SK-N-MC (cell line): ENCODE measurements at regions not wholly inside any gene's neighbourhood (a gene's known extent, or its start where the extent isn't known, plus 50 kb on each side); places are given as distances from the start of the nearest gene placed in this dataset.

ENCODE experiments used
- EZH2 ChIP-seq: fragments of 200-600 bp; sonication (generic); IDR thresholded peaks from one replicate; pipeline ENCODE4 v1.6.1; 2017; ENCODE audit warnings: antibody characterized with exemption
- POLR2AphosphoS5 ChIP-seq: IDR thresholded peaks from 2 replicates; pipeline ENCODE4 v1.6.1; 2012; ENCODE audit warnings: mild to moderate bottlenecking, low read depth, low read length, borderline replicate concordance

DNA sequence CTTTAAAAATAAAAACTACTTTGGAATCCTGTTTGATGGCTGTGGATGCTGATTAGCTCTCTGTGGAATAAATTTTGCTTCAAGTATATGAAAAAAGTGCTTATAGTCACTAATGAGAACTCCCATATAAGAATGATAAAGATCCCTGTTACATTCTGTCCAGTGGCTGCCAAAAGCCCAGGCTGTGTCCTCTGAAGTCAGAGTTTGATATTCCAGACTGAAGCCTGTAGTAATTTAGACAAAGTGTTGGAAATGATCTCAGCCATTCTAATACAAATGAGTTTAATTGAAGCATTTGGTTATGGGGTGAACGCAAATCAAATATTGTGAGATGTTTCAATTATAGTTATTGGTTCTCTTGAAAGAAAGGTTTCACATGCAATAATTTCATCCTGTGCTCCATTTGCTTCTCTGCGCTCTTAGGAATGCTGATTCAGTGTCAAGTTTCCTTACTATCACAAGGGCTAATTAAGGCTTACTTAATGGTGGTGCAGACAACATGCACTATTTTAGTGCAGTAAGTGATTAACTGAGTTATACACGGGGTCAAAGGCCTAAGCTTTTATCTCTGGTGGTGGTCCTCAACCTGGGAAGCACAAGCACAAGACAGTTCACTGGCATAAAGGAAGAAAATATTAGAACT, 867.6 kb downstream of the SORCS1 start:
- TF ChIP-seq POLR2AphosphoS5 = no peak
- no peak for TF ChIP-seq EZH2
